Lower leg skin (tissue), 3 donors: ENCODE measurements at regions not wholly inside any gene's neighbourhood (a gene's known extent, or its start where the extent isn't known, plus 50 kb on each side); places are given as distances from the start of the nearest gene placed in this dataset.

Experiments
- CTCF ChIP-seq, 3 donors: fragments of 450-650 bp; IDR thresholded peaks; one replicate each; pipeline ENCODE4 v1.5.1; 2016; ENCODE audit warnings: antibody characterized with exemption in 3 of 3, mild to moderate bottlenecking in 3 of 3, moderate library complexity in 2 of 3
- POLR2A ChIP-seq, 2 donors: fragments of 450-650 bp; IDR thresholded peaks; one replicate each; pipeline ENCODE4 v1.6.1; 2016 to 2017; ENCODE audit warnings: antibody characterized with exemption in 2 of 2, mild to moderate bottlenecking in 1 of 2, moderate library complexity in 1 of 2

- TF ChIP-seq CTCF (IDR thresholded peaks at IDR 0.05) = no peak
- no peak for TF ChIP-seq POLR2A (IDR thresholded peaks at IDR 0.05)
Observed at GRCh38 chr10:31749301-31749700, 179.3 kb downstream of the ARHGAP12 start.
